GM18499 (cell line): ENCODE measurements at regions not wholly inside any gene's neighbourhood (a gene's known extent, or its start where the extent isn't known, plus 50 kb on each side); places are given as distances from the start of the nearest gene placed in this dataset.
"Not testable (repeated sequence)": the region's sequence is repeated elsewhere in the genome, so short reads cannot be mapped to it uniquely, and the experiment has no call there.

ENCODE experiments used
- ATAC-seq: cut with Tn5 transposase; IDR thresholded peaks from one replicate; pipeline ENCODE4 v1.9.1; 2021; ENCODE audit warnings: moderate number of reproducible peaks; ENCODE audit not compliant: insufficient read depth, unreplicated experiment

DNA sequence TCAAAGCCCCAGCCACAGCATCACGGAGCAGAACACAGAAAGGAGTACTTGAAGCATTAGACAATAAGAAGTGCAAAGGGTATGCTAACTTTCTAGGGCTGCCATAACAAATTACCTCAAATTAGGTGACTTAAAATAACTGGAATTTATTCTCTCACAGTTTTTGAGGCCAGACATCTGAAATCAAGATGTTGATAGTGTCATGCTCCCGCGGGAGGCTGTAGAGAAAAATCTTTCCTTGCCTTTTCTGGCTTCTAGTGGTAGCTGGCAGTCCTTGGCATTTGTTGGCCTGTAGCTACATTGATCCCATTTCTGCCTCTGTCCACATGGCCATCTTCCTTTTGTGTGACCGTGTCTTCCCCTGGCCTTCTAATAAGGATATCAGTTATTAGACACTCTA lies 51.9 kb upstream of the SPDL1 start:
- ATAC-seq: no peak

DNA sequence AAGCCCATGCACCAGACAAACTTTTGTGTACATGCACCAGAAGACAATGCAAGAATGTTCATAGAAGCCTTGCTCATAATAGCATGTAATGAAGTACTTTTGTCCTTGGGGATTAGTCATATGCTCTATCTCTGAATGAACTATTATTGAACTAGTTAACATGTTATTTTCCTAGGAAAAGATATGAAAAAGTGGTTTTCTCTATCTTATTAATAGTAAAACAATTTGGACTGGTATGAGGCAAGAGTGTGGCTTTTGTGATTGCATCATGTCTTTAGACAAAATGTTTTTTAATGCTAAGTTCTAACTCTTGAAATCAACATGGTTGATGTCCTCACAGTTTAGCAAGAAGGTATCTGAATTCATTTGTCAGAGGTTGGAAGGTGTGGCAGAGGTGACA lies 55.7 kb upstream of the SPDL1 start:
- no peak for ATAC-seq

DNA sequence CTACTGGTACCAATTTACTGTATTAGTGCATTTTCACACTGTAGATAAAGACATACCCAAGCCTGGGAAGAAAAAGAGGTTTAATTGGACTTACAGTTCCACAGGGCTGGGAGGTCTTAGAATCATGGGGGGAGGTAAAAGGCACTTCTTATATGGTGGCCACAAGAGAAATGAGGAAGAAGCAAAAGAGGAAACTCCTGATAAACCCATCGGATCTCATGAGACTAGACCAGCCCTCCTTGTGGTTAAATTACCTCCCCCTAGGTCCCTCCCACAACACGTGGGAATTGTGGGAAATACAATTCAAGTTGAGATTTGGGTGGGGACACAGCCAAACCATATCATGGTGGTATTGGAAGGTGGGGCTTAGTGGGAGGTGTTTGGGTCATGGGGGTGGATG lies 56.5 kb upstream of the SPDL1 start:
- ATAC-seq: no peak

DNA sequence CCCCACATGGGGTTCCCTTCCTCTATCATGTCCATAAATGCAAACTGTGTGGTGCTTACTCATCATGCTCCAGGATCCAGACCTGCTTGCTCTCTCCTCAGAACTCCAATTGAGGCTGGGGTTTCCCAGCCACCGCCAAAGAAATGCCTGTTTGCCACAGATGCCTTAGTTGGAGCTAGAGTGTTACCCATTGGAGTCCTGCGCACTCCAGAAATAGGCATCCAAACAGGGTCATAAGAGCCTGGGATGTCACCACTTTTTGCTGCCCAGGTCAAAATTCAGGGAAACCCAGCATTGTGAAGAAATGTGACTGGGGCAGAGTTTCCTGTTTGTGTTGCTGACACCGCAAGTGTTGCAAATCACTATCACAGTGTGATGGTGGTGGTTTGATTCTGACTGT lies 60.7 kb upstream of the SPDL1 start:
- ATAC-seq: no peak

DNA sequence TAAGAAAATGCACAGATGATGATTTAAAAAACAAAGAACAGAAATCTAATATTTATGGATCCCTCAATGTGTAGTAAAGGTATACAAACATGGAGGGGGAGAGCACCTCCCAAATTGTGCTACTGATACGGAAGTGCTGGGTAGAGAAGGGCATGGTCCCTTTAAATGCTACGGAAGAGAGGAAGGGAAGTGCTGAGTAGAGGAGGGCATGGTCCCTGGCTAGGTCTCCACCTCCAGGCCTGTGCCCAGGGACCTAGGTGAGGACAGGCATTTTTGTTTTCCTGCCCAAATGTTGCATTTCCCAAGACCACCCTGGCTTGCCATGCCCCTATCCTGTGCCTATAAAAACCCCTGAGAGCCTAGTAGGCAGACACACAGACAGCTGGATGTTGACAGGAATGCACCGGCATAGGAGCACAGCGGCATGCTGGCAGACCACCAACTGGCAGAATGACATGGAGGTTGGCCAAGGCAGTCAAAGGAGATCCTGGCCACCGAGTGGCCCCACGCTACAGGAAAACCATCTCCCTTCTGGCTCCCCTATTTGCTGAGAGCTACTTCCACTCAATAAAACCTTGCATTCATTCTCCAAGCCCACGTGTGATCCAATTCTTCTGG lies 62.1 kb upstream of the SPDL1 start:
- ATAC-seq: no peak

DNA sequence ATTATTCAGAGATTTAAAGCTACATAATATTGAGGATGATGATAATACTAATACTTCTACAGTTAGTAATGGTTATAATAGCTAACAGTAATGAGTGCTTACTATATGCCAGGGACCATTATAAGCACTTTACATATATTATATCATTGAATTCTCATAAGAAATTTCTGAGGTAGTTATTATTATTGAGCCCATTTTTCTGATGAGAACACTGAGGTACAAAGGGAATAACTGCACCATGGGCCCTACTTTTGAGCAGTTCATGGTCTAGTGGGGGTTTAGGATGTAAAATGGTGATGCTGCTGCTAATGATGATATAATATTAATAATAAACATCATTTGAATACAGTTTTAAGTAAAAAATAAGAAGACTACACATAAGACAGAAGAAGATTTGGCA lies 64.2 kb upstream of the SPDL1 start:
- ATAC-seq: no peak

DNA sequence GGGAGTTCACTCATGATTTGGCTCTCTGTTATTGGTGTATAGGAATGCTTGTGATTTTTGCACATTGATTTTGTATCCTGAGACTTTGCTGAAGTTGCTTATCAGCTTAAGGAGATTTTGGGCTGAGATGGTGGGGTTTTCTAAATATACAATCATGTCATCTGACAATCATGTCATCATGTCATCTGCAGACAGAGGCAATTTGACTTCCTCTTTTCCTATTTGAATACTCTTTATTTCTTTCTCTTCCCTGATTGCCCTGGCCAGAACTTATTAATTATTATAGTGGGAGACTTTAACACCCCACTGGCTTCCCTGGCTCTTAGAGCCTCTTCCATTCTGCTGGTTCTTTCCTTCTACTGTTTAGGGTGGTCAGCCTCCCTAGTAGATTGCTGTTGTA lies 64.8 kb upstream of the SPDL1 start:
- not testable (repeated sequence) for ATAC-seq

DNA sequence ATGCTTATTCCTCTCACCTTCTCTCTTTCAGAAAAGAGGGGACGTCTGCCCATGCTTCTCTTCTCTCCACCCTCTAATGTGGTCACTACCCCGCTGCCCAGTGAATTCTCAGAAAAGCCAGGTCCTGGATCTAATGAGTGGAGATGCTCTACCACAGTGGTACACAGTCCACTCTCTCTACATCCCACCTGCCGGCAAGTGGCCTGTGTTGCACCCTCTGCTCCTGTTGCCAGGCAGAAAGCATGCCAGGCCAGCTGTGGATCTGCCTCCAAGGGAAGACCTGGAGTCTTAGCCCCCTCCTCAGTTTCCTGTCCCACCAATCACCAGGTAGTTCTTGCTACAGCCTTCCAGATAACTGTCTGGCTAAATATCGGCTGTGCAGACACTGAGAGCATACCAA lies 71.2 kb upstream of the SPDL1 start:
- no peak for ATAC-seq

DNA sequence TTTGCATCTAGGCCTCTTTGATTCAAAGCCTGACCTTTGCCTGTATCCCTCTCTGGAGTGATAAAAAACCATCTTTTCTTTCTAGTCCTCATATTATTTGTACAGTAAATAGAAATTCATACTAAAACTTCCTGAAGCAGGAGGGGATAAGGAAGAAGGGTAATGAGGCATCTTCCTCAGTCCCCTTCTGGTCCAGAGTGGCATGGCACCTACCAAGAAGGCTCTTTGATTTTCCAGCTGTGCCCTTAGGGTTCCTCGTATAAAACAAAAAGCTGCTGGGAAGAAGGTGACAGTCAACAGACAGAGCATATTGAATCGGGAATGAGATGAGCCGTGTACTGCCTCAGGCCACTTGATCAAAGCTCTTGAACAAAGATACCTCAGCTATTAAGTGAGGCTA lies 71.9 kb upstream of the SPDL1 start:
- ATAC-seq: no peak

DNA sequence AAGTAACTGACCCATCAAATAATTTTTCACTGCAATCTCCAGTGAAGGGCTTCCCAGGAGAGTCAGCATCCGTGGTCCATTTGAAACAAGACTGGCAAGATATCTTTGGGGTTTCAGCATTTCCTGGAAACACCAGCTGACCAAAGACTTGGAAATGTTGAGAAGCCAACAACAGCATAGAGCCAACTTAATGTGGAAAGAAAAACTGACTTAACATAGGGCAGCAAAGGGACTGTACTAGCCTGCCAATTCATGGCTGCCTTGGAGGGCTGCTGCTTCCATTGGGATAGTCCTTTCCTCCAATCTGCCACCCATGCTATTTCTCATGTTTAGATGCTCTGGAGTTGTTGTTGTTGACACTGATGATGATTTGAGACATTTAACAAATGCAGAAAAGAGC lies 76.5 kb upstream of the SPDL1 start:
- ATAC-seq: no peak

DNA sequence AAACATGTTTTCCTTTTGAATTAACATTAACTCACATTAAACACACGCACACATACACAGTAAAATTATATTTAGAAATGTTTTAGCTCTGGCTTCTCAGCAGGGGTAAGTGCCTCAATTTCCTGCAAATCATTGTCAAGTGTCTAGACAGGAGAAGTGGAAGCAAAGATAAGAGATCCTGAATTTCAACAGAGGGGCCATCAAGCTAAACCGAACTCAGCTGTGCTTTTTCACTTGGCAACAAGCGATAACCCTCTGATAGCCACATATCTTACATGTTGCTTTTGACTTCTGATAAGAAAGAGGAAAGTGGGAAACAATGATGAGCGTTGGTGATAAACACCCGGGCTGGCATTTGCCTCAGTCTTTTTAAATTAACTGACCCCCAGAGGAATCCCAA lies 79.7 kb upstream of the SPDL1 start:
- ATAC-seq: no peak

DNA sequence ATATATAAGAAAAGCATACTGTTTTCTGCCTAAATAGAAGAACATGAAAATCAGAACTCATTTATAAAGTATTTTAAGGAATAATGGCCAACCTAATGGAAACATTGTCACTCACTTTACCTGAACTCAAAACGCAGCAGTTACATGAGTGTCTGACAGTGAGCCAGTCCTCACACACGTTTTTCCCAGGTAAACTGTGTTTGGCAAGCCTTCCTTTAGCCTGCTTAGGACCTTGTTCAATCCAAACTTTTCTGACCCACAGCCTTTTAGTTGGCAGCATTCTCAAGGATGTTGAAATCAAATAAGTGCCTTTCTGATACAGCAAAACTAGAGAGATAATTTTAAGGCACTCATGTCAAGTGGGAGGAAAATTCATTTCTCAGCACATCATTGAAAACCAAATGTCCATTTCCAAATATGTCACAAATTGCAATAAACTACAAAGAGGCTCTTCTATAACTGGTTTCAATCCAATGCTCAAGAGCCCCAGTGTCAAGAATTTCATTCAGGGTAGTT lies 83.5 kb upstream of the SPDL1 start:
- no peak for ATAC-seq

DNA sequence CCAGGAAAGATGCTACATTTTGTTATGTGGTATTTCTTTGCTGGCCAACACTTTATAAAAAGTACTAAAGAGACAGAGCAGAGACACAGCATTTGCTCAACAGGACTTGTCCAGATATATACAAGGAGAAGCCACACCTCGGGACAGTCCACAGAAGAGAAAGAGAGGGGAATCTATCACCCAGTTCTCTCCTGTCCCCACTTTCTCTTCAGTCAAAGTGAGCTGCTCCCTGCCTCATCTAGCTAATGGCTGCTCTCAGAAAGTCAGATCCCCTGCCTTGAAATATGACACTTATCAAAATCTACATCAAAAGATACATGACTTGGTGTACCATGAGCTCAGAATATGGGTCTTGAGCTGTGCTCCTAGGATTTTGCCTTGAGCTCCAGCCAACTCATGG lies 86.7 kb upstream of the SPDL1 start:
- no peak for ATAC-seq

DNA sequence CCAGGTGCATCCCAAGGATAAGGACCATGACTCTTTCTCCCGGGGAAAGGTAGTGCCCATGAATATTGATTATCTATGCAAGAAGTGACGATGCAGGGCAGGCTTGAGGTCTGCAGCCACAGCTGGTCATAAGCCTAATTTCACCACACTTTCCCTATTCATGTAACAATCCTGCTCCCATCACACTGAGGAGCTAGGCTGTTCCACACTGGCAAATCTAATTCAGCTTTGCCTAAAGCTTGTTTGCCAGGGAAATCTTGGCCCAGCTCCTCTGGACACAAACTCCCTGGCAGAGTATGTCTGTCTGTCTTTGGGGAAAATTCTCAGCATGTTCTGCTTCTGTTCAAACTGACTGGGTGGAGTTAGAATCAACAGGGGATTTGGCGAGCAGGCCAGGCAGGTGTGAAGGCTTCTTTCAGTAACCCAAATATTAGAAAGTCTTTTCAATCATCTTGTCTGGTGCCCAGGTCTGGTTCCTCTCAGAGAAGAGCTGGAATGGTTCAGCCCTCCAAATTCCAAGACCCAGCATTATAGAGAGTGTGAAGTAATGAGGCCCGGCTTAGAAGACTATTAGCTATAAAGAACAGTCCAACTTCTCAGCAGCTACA lies 88.5 kb upstream of the SPDL1 start:
- ATAC-seq: no peak

DNA sequence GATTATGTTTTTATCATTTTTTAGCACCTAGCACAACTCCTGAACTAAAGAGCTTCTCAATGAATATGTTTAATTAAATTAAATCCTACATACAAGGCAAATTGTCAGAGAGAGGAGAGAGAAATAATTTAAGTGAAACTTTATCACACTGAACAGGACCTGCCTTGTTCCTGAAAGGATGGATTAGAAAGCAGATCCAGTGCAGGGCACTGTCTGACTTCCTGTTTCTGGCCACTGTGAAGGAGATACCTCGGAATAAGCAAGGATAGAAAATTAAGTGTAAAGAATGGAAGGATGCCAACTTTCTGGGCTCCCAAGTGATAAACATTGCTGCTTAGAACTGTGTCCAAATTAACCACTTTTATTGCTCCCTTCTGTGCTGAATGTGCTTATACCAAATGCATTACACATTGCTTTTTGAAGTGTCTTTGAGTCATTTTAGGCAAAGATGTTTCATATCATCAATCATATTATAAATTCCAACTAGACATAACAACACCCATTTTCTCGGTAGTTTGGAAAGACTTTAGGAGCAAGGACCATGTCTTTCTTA lies 89.1 kb upstream of the SPDL1 start:
- no peak for ATAC-seq

DNA sequence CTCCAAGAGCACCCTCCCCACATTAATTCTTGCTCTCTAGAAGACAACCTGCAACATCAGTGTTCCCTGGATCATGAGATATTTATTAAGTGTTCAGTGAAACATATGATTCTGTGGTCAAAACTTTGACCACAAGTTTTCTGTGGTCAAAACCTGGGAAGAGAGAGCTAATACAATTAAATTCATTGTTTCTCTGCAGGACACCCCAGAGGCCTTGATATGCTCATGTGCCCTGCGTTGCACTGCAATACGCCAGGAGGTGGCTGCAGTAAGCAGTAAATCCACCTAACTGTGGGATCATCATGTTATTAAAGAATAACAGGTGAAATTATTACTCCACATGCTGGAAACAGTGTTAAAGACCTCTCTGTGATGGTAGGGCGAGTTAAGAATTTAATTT lies 109.3 kb upstream of the SPDL1 start:
- no peak for ATAC-seq

DNA sequence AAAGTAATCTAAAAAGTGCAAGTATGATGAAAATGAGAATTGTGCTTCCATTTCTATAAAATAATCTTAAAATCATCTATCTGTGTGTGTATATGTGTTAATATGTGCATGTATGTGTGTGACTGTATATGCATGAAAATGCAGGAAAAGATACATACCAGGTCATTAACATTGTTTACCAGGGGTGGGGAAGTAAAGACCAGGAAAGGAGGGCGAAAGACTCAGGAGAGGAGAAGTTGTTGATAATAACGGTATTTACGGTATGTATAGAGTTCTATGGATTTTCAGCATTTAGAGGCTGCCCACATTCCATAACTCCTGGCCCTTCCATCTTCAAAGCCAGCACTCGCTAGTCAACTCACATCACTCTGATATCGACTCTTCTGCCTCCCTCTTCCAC lies 111.0 kb upstream of the SPDL1 start:
- ATAC-seq: no peak

DNA sequence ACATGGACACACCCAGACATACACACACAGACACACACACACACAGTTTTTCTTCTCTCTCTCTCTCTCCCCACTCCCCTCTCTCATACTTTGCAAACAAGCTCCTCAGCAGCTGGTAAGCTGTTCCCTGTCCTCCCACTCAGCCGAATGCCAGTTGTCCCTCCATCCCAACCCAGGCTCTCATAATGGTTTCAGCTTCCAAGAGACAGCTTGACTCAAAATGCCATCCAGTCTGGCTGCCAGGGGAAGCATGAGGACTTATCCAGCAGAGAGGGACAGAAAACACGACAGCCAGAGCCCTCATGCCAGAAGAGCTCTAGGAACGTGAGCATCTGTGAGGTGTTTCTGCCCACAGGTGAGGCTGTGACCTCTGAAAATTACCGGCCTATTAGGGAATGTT lies 112.6 kb upstream of the SPDL1 start:
- no peak for ATAC-seq

DNA sequence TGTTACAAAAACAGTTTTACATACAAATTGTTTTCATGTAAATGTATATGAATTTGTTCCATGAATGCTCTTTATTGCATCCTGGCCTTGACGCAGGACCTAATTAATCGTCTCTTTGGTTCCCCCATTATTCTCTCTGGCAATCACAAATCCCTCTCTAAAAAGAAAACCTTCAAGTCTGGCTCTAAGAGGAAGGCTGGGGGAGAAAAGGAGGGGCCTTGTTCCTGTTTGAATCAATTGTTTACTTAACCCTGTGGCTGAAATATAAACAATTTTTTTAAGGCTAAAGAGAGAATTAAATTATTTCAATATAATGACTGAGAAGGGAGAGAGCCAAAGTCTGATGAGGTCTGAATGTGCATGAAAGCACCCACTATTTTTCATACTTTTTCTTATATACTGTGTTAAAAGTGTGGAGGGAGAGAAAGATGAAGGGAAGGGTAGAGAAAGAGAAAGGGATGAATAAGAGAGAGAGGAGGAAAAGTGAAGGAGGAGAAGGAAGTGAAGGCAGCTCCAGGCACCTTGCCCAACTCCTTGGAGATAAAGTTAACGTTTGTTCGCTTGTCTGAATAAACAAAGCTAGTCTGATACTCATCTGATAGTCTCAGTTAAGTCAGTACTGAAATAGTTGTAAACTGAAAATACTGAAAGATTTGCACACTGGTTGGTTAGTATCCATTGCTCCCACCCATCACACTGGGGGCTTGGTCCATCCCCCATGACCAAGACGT lies 116.4 kb upstream of the SPDL1 start:
- ATAC-seq: no peak

DNA sequence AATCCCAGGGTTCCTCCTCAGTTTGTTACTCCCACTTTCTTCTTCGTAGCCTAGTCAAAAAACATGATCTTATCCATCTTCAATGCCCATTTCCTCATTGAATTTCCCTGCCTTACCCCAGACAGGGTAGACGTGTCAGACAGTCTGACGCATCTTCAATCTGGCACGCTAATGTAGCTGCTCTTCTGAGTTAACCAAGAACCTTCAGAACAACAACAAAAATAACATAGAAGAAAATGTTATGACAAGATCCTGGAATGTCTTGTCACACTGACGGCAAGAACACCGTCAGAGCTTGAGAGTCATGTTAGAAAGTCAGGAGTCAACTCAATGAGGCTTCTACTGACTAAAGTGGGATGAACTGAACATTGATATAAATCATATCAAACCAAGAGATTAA lies 122.7 kb upstream of the SPDL1 start:
- ATAC-seq: no peak

DNA sequence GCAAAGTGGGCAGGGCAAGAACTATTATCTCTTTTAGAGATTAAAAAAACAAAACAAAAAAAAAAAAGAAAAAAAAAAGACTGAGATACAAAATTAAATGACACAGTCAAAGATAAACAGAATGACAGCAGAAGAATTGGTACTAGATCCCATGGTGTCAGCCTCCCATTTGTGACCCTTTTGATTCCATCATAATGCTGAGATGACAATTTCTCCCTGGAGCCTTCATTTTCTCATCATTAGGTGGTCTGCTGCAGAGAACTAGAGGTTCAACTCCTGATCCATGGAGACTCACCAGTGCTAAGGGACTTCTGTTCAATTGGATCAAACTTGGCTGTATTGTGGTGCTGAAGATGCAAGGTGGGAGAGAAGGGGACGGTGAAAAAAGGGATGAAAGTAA lies 123.5 kb upstream of the SPDL1 start:
- ATAC-seq: no peak

DNA sequence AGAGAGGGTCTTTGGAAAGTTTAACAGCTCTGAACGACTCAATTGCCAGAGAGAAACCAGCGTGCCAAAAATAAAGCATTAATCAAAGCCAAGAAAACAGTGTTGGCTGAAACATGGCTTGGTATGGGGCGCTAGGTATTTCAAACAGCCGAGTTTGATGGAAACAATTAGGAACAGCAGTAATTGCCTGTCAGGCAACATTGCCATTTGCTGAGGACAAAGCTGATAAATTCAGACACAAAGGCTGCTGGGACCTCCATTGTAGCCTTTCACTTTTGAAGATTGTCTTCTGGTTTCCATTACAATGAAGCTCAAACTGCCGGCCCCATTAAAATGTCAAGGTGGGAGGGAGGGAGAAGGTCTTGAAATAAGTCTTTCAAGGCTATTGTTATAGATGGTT lies 125.4 kb upstream of the SPDL1 start:
- ATAC-seq: no peak
